Stomach (tissue), 8 donors: ENCODE measurements at regions not wholly inside any gene's neighbourhood (a gene's known extent, or its start where the extent isn't known, plus 50 kb on each side); places are given as distances from the start of the nearest gene placed in this dataset.

Source experiments
- DNase-seq, 2 donors: peaks; one replicate each; pipeline versions ENCODE4 v3.0.0 to v3.0.0-alpha.2; 2013 to 2019
- H3K27ac ChIP-seq, 5 donors: fragments of 200-600 bp in 4 of 5; sonication (generic) in 4 of 5; one replicate each; pipeline ENCODE4 v1.5.1; 2013 to 2019; ENCODE audit warnings: mild to moderate bottlenecking in 1 of 5, moderate library complexity in 1 of 5
- H3K27me3 ChIP-seq, 3 donors: fragments of 200-600 bp; sonication (generic); one replicate each; pipeline ENCODE4 v1.5.1; 2017 to 2019; ENCODE audit warnings: mixed run types in 1 of 3
- H3K36me3 ChIP-seq, 4 donors: fragments of 200-600 bp; sonication (generic); 1 replicate in 3 of 4; 2 replicates in 1 of 4; pipeline ENCODE4 v1.5.1; 2016 to 2019
- H3K4me1 ChIP-seq, 4 donors: fragments of 200-600 bp; sonication (generic); one replicate each; pipeline ENCODE4 v1.5.1; 2016 to 2019
- H3K4me3 ChIP-seq, 4 donors: fragments of 200-600 bp; sonication (generic) in 3 of 4; one replicate each; pipeline ENCODE4 v1.5.1; 2016 to 2019; ENCODE audit warnings: mild to moderate bottlenecking in 1 of 4
- H3K9me3 ChIP-seq, 4 donors: fragments of 200-600 bp; sonication (generic); one replicate each; pipeline ENCODE4 v1.5.1; 2016 to 2019
- EP300 ChIP-seq: sonication (generic); formaldehyde crosslinking; IDR thresholded peaks from one replicate; pipeline ENCODE4 v1.6.1; 2017; ENCODE audit warnings: antibody characterized with exemption
- POLR2A ChIP-seq, 4 donors: fragments of 450-650 bp; IDR thresholded peaks; one replicate each; pipeline ENCODE4 v1.6.1; 2016; ENCODE audit warnings: antibody characterized with exemption in 4 of 4, control low read depth in 2 of 4, mild to moderate bottlenecking in 1 of 4, moderate library complexity in 1 of 4
- POLR2AphosphoS5 ChIP-seq, 3 donors: sonication (generic); formaldehyde crosslinking; IDR thresholded peaks; one replicate each; pipeline ENCODE4 v1.6.1; 2016; ENCODE audit warnings: antibody characterized with exemption in 3 of 3
- WGBS, 5 donors: extraction: QIAGEN DNeasy Blood & Tissue Kit in 3 of 5; methylation state at CpG; one replicate each; pipeline versions ENCODE4 v1.1.5 to v1.1.7; 2013 to 2018; 5-methylcytosine and 5-hydroxymethylcytosine counted together
- intact Hi-C: fragments of 100-400 bp; cut with DNase I; formaldehyde crosslinking; loops from one replicate; pipeline ENCODE4 v1.15.1; 2023; ENCODE audit warnings: low total_unique reads
- TF ChIP-seq, protein P1 (sequence below), 7 experiments: fragments of 450-650 bp in 4 of 7; fragments of 200-600 bp in 3 of 7; sonication (generic) in 3 of 7; IDR thresholded peaks; one replicate each; pipeline ENCODE4 v1.5.1; 2016 to 2019; ENCODE audit warnings: antibody characterized with exemption in 7 of 7, control low read depth in 2 of 7, mild to moderate bottlenecking in 1 of 7
- donor health status: healthy with polysubstance abuse.
- donor health status: Bipolar disorder and iron deficiency.
- donor health status: healthy.

DNA sequence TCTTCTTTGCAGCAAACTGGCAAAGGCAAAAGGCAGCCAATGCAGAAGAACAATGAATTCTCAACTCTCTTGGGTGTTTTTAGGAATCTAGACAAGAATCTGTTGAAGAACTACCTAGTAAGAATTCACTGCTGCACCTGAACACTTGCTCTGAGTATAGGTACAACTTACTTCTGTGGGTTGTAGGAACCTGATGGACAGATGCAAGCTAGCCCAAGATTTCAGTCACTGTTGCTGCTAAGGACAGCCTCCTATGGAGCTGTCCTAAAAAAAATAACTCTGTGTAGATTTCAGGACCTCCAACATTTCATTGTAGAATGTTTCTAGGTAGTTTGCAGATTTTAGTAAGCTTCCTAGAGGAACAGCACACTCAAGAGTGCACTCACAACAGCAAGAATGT, 363.5 kb downstream of the CBLN2 start:
- Histone ChIP-seq H3K4me1 (no peaks in the 10 kb centered on the region), H3K36me3 (no peaks in the 10 kb centered on the region), H3K27me3 (no peaks in the 10 kb centered on the region), H3K27ac (no peak overlapping the region), H3K9me3 (peaks cover 0 to 19% (median 4%) of the 10 kb centered on the region in 4 donors), H3K4me3 (no peak overlapping the region)
- intact Hi-C loops, result no loop called here
- no peak for DNase-seq
- TF ChIP-seq, protein P1, sequence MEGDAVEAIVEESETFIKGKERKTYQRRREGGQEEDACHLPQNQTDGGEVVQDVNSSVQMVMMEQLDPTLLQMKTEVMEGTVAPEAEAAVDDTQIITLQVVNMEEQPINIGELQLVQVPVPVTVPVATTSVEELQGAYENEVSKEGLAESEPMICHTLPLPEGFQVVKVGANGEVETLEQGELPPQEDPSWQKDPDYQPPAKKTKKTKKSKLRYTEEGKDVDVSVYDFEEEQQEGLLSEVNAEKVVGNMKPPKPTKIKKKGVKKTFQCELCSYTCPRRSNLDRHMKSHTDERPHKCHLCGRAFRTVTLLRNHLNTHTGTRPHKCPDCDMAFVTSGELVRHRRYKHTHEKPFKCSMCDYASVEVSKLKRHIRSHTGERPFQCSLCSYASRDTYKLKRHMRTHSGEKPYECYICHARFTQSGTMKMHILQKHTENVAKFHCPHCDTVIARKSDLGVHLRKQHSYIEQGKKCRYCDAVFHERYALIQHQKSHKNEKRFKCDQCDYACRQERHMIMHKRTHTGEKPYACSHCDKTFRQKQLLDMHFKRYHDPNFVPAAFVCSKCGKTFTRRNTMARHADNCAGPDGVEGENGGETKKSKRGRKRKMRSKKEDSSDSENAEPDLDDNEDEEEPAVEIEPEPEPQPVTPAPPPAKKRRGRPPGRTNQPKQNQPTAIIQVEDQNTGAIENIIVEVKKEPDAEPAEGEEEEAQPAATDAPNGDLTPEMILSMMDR (IDR thresholded peaks at IDR 0.05), result no peak
- no peak for TF ChIP-seq POLR2AphosphoS5 (IDR thresholded peaks at IDR 0.05)
- TF ChIP-seq EP300, result no peak
- TF ChIP-seq POLR2A (IDR thresholded peaks at IDR 0.05), result no peak

DNA sequence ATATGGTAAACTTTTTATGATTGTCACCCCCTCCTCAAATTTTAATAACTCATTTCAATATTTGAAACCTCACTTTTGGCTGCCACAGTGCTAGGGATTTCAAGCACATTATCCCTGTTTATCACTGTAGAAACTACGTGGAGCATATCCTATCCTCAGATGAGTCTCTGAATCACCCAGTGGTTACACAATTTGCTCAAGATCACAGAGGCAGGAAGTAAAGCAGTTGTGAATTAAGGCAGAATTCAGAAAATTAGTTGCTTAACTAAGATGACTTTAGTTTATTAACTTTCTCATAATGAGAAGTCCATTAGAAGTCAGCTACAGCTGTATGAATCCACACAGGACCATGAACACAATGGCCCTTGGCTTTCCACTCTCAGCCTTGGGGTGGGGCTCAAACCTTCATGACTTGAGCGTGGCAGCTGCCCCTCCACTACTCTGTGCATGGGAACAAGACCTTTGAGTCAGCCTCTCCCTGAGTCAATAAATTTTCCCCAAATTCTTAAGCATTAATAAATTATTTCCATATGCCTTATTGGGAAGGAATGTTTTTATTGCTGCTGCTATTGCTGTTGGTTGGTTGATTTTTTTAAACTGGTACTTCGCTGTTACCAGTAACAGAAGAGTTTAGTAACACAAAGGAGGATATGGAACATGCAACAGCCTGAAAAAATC, 369.0 kb downstream of the CBLN2 start:
- TF ChIP-seq, protein P1 (IDR thresholded peaks at IDR 0.05), result no peak
- TF ChIP-seq POLR2A (IDR thresholded peaks at IDR 0.05) (no peak), EP300 (no peak), POLR2AphosphoS5 (IDR thresholded peaks at IDR 0.05) (no peak)
- WGBS, 5 donors, result 52 to 67% (median 60%) methylated on average over 3 of the region's 3 CpGs

DNA sequence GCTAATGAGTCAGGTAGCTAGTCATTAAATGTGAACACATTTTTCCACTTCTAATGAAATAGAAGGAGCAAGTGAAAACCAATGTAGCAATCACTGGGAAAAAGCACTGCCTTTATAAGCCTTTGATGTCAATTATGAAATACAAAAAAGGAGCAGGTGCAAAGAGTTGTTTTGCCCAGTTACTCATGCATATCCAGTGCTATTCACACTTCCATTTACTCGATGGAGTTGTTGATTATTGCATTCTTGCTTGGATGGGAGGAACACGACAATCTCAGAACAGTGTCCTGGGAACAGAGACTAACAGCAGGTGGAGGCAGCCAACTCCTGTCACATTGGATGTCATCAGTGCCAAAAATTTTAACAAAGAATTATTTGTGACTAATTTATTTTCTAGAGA, 372.5 kb downstream of the CBLN2 start:
- WGBS, 5 donors, result 50 to 73% (median 60%) methylated on average over 2 of the region's 2 CpGs
- peaks cover 0 to 16% (median 2%) of the 10 kb centered on the region in 4 donors for H3K9me3 ChIP-seq
- intact Hi-C loops, result no loop called here
- no peaks in the 10 kb centered on the region for H3K27me3 ChIP-seq
- TF ChIP-seq, protein P1 (IDR thresholded peaks at IDR 0.05), result no peak
- TF ChIP-seq POLR2A (IDR thresholded peaks at IDR 0.05) (no peak), POLR2AphosphoS5 (IDR thresholded peaks at IDR 0.05) (no peak)
- H3K27ac ChIP-seq, result no peak overlapping the region
- H3K36me3 ChIP-seq, result no peaks in the 10 kb centered on the region
- no peak for DNase-seq
- H3K4me1 ChIP-seq, result no peaks in the 10 kb centered on the region
- H3K4me3 ChIP-seq, result no peak overlapping the region

More for the DNA sequence above, 369.0 kb downstream of the CBLN2 start:
- no peaks in the 10 kb centered on the region for H3K4me1 ChIP-seq
- no peak overlapping the region for H3K27ac ChIP-seq
- no peak for DNase-seq
- H3K27me3 ChIP-seq, result no peaks in the 10 kb centered on the region
- intact Hi-C loops, result no loop called here
- no peak overlapping the region for H3K4me3 ChIP-seq
- peaks cover 0 to 9% (median 3%) of the 10 kb centered on the region in 4 donors for H3K9me3 ChIP-seq
- H3K36me3 ChIP-seq, result no peaks in the 10 kb centered on the region

DNA sequence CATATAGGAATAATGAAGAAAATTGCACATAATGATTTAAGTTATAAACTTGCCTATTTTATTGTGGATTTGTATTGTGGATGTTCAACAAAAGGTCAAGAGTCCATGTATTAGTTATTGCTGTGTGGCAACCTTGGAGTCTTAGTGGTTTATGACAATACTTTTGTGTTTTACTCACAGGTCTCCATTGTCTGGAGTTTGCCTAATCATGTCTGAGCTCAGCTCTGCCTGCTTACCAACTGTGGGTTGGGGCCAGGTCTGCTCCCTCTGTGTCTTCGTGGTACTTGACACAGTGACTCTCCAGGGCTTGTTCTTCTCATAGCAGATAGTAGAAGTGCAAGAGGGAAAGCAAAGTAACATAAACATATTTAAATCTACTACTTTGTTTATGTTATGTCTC, 382.5 kb downstream of the CBLN2 start:
- TF ChIP-seq POLR2A (IDR thresholded peaks at IDR 0.05), result no peak
- no peak for TF ChIP-seq EP300
- no peak for TF ChIP-seq POLR2AphosphoS5 (IDR thresholded peaks at IDR 0.05)
- TF ChIP-seq, protein P1 (IDR thresholded peaks at IDR 0.05), result no peak
- Histone ChIP-seq H3K4me3 (no peak overlapping the region), H3K4me1 (no peaks in the 10 kb centered on the region), H3K27ac (no peak overlapping the region), H3K36me3 (no peaks in the 10 kb centered on the region), H3K27me3 (no peaks in the 10 kb centered on the region), H3K9me3 (peaks cover 0 to 11% (median 0%) of the 10 kb centered on the region in 4 donors)
- intact Hi-C loops, result no loop called here
- 16 to 32% (median 20%) methylated on average over 1 of the region's 1 CpG for WGBS, 5 donors
- DNase-seq, result no peak
